Activated CD8-positive, alpha-beta memory T cell treated with anti-CD3 and anti-CD28 coated beads for 24 hours (primary cell): ENCODE measurements at regions not wholly inside any gene's neighbourhood (a gene's known extent, or its start where the extent isn't known, plus 50 kb on each side); places are given as distances from the start of the nearest gene placed in this dataset.

Experiments
- DNase-seq: peaks from one replicate; pipeline ENCODE4 v3.0.0-alpha.2; 2020

DNA sequence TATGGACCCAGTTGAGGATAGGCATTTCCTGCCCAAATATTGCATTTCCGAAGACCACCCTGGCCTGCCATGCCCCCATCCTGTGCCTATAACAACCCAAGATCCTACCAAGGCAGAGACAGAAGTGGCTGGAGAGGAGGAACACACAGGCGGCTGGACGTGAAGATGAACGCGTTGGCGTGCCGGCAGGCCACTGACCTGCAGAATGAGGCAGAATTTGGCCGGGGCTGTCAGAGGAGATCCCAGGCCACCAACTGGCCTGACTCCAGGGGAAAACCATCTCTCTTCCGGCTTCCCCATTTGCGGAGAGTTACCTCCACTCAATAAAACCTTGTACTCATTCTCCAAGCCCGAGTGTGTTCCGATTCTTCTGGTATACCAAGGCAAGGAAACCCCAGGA, 1507.5 kb downstream of the EFNA5 start:
- DNase-seq = no peak

DNA sequence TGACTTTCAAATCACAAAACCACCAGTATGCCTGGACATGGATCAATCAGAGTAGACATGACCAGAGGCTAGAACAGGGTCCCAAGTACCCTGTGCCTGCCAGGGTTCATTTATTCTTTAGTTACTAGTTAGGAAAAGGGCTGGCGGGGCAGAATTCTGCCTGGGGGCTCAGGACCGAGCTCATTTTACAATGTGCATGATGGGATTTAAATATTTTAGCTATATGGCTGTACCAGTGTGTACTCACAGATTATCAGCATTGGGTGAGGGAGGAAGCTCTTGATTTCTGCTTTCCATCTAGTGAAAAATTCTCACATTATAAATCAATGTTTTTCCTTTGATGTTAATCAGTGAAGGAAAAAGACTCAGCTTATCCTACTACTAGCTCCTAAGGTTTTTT, 1511.1 kb downstream of the EFNA5 start:
- no peak for DNase-seq

DNA sequence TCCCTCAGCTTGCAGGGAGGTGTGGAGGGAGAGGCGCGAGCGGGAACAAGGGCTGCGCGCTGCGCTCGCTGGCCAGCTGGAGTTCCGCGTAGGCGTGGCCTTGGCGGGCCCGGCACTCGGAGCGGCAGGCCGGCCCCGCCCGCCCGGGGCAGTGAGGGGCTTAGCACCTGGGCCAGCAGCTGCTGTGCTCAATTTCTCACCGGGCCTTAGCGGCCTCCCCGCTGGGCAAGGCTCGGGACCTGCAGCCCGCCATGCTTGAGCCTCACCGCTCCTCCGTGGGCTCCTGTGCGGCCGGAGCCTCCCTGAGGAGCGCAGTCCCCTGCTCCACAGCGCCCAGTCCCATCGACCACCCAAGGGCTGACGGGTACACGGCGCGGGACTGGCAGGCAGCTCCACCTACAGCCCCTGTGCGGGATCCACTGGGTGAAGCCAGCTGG, 1516.4 kb downstream of the EFNA5 start:
- DNase-seq = no peak

DNA sequence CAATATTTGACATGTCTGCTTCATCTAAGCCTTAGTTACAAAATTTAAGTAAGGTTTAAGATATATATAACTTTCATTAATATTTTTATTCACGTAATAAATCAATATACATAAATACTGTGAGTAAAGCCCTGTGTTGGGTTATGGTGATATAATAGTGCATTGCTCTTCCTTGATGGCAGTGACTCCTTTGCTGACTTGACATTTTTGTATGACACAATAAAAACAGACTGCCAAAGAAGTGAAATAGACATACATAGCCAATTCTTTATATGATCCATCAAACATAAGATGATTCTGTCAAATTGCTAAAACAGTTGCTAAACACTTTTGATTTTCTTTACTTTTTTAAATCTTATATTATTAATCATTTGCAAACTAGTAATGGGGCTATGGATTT, 1518.2 kb downstream of the EFNA5 start:
- no peak for DNase-seq

DNA sequence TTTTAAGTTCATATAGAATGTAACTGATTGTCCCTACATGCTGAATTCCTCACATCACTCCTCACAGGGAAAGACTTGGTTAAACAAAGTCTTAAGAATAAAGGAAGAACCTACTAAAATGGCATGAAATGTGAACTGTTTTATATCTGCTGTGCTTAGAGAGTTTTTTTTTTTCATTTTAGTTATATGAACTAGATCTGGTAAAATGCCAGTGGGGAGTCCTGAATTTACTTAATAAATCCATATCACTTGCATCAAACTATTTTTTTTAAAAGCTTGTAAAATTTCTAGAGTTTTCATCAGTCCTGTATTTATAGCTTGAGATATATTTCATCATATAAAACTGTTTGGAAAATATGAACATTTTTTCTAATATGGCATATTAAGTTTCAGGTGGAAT, 1528.6 kb downstream of the EFNA5 start:
- DNase-seq = no peak

DNA sequence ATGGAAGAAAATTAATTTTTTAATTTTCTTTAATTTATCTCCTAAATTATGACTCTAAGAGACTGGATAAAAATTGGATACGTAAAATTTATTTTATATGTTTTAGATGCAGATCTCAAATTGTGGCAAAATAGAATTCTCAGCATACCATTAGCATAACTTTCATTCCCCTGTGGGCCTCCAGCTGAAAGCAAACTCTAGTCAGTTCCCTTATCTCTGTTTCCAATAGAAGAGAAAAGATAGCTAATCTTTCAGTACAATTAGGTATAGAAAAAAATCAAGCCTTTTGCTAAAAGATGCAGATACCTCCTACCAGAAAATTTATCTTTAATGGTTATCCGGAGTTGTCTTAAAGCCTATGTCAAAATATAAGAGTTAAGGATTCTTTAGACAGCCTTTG, 1530.6 kb downstream of the EFNA5 start:
- no peak for DNase-seq

DNA sequence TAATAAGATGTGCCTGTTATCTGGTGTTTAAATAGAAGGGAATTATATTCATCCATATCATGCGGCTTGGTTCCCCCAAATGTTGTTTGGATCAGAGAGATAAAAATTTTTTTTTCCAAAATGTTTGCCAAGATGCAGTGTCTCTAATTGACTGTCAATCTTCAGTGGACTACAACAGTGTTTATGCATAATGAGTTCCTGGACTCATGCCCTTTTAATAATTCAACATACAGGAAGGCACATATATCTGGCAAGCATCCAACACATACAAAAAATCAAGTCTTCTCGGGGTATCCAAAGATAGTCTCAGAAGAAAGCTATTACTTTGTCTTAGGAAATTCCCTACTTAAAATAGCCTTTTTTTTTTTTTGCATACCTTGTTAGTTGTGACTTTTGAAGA, 1534.7 kb downstream of the EFNA5 start:
- DNase-seq = no peak

DNA sequence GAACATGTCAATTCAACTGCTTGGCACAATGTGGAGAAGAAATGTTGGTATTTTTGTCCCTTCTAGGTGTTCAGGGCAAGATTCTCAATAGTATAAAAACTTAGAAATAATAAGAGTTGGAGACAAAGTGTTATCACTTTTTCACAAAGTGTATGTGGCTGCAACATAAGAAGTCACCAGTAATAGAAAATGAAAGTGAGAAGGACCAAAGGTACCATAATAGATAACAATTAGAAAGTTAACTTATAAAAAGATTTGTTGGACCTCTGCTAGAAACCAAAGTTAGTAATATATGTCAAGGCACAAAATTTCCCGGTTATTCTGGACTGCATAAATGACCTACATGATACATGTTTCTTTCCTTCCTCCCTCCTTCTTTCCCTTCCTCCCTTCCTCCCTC, 1535.3 kb downstream of the EFNA5 start:
- DNase-seq = no peak

DNA sequence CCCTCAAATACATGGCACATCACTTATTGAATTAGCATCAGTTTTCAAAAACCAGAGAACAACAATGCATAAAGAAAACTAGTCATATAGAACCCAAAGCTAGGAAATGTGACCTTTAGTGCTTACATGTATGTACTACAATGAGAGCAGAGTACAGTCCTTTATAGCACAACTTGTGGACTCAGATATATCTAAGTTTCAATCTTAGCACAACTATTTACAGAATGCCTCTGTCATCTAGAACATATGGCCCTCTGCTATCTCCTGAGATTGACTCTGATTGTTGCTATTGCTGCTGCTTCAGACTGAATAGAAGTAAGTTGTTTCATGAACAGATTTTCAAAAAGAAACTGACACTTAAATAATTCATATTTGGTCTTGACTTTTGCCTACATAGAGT, 1536.2 kb downstream of the EFNA5 start:
- no peak for DNase-seq

DNA sequence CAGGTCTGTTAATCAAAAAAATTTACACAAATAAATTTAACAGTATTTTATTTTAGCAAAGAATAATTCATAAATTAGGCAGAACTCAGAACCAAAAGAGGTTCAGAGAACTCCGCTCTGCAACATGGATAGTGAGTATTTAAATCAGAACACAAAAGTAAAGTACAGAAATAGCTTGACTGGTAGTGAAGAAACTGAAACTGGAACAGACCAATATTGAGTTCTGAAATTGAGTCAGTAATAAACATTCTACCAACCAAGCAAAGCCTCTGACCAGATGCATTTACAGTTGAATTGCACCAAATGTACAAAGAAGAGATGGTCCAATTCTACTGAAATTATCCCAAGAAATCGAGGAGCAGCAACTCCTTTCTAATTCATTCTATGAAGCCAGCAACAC, 1542.8 kb downstream of the EFNA5 start:
- no peak for DNase-seq

DNA sequence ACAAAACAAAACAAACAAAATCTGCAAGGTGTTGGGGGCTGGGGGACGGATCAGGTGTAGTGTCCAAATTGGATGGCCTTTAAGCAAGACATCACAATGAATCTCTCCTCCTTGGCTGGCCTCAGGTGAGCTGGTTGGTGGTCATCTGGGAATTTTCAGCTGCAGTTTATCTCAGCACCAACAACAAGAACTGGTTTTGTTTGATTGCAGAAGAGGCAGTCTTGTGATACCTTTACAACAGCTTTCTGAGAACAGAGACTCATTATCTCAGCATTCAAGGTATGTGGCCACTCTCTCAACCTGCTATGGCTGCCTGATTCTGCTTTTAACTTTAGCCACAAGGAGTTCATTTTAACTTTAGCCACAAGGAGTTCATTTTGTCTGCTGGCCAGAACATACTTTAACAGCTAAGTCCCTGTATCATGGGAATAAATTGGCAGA, 1543.4 kb downstream of the EFNA5 start:
- DNase-seq = no peak

DNA sequence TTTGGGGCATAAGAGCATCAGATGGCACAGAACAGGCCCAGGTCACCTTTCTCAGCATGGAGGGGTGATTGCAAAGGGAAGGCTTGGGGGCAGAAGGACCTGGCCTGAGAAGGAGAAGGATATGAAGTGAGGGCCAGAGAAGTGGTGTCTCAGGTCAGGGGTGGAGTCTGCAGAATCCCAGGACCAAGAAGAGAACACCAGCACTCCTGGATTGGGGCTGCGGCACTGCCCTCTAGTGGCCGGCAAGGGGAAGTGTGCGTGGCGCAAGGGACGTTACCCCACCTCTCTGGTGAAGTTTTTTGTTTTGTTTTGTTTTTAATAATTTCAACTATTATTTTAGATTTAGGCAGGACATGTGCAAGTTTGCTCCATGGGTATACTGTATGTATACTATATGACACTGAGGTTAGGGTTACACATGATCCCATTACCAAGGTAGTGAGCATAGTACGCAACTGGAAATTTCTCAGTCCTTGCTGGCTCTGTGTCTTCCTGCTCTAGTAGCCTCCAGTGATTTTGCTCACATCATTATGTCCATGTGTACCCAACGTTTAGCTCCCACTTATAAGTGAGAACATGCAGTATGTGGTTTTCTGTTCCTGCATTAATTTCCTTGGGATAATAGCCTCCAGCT, 1548.6 kb downstream of the EFNA5 start:
- DNase-seq = no peak

DNA sequence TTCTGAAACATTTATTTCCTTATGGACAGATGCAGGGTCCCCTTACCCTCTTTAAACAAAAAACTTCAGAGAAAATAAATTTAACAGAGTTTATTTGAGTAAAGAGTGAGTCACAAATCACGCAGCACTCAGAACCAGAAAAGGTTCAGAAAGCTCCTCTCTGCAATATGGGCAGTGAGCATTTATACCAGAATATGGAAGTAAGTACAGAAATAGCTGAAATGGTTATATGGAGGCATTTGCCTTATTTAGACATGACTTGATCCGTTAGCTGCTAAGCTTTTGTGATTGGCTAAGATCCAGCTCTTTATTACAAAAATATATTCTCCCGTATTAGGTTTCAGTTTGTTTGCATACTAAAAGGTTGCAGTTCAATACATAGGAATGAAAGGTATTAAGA, 1554.1 kb downstream of the EFNA5 start:
- DNase-seq = no peak

DNA sequence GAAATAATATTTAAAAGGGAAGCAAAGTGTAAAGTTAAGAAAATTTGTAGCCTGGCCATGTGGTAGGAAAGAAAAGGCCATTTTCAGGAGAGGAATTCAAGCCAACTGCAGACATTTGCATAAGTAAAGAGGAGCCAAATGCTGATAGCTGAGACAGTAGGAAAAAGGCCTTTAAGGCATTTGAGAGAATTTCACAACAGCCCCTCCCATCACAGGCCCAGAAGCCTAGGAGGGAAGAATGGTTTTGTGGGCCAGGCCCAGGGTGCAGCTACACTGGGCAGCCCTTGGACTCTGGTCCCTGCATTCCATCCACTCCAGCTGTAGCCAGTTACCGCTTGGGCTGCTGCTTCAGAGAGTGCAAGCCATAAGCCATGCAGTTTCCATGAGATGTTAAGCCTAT, 1556.8 kb downstream of the EFNA5 start:
- no peak for DNase-seq

DNA sequence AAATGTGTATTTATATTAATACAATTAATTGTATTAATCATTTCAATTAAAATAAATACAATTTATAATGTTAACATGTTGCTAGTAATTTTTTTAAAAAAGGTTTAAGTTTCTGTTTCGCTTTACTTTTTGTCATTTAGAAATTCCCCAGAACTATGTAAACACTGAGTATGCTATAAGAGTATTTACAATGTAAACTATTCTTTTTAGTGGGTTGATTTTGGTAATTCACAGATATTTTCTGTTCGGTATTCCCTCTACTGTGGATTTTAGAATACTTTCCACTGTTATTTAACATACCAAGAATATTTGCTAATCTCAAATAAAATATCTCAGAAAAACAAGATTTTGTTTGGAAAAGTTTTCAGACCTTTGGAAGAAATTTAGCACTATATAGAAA, 1564.4 kb downstream of the EFNA5 start:
- DNase-seq = no peak

DNA sequence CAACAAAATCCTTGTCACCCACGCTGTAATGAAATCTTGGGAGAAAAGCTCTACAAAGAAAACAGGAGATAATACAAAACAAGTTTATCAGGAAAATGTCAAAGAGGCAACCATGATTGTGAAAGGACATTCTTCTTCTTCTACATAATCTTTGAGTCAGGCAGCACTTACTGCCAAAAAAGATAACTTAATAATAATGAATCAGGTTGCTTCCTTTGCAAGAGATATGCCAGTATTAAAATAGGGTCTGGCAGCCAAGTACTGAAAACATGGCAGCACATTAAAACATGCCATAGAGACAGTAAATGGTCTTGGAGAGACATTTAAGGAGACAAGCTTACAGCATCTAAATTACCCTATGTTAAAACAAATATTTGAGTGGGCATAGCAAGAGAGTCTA, 1573.4 kb downstream of the EFNA5 start:
- no peak for DNase-seq

DNA sequence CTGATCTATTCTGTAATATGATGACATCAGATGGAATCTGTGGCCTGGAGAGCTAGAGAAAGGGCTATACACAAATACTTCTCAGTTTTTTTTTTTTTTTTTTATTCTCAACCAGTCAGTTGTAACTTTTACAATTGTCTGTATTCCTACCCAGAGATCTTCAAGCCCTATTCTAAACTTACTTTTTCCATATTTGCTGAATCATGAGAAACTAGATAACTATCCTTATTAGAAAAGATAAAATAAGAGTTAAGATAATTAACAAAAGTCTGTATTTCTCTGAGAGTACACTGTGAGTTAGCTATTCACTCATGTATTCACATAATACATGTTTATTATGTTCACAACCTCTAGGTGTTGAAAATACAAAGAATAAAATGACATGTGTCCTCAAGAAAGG, 1575.9 kb downstream of the EFNA5 start:
- DNase-seq = no peak

DNA sequence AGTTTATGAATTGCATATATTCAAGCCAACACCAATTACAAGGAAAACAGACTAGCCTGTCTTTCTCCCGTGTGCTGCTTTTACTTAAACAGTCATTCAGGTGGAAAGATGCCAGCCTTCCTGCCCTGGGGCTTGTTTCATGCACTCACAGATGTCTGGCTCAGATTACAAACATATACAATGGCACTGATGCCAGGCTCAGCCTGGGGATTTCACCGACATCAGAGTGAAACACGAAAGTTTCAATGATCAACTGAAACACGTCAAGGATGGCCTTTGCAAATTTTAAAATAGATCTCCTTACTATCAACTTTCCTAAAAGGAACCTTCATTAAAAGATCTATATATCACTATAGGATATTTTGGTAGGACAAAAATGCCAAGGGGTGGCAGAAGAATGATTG, 1576.5 kb downstream of the EFNA5 start:
- no peak for DNase-seq

DNA sequence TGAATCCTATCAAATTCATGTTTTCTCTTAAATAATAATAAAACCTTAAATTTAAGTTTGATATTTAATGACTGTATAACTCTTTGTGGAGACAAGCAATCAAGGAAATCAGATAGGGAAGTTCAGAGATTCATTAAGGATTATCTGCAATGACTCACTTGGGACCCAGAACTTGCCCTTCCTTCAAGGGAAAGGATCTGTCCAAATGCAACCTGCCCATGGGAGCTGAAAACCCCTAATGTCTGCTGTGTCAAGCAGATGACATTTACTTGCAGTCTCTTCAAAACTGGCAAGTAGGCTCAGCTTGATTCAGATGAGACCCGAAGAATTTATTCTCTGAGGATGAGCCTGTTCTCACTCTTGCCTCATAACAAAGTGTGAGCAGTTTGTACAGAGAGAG, 1577.6 kb downstream of the EFNA5 start:
- DNase-seq = no peak

DNA sequence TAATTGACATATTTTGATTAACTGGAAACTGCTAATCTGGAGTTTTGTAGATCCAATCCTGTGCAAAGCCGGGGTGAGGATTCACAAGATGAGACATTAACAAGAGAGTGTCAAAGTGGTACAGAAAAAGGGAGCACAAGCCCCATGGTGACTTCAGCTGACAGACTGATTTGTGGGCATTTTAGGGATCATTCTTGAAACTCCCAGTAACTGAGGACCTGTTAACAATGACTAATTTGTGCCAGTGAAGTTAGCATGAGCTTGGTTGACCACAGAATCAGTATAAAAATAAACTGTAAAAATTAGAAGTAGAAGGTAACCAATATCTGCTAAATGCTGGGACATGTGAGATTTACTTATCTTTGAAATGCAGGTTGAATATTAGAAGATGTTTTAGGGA, 1578.3 kb downstream of the EFNA5 start:
- no peak for DNase-seq

DNA sequence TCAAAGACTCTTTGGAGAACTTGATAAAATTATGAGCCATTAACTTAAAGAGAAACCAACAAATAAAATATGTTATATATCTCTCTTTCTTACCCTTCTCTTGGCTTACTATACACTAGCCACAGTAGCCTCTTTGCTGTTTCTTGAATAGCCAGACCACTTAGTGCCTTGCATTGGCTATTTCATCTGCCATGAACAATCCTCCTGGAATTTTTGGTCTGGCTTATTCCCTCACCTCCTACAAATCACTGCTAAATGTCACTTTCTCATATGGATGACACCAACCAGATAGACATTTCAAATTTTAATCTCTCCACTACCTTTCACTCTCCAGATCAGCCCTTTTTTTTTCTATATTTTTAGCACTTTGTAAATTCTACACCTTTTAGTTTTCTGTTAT, 1581.7 kb downstream of the EFNA5 start:
- no peak for DNase-seq

DNA sequence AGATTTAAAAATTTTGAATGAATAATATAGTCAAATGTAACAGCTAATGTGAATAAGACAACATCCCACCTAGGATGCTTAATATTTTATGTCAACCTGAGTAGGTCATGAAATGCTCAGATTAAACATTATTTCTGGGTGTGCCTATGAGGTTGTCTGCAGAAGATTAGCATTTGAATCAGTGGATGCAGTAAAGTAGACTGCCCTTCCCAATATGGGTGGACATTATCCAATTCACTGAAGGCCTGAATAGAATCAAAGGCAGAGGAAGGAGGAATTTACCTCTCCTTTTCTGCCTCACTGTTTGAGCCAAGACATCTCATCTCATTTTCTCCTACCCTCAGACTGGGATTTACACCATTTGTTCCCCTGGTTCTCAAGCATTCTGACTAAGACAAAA, 1582.3 kb downstream of the EFNA5 start:
- no peak for DNase-seq

DNA sequence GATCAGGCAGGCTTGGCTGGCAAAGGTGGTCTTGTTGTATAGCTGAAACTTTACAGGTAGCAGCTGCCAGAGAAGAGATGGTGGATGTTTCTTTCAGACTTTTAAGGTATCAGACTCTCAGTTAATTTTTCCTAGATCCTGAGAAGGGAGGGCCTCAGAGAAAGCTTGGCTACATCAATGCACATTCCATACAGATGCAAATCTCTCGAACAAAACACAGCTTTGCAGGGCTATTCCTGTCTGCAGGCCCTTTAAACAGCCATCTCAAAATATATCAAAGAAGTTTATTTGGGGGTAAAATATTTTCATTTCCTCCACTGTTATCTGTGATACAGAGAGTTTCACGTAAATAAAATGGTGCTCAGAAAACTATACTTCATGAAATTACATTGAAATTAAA, 1584.4 kb downstream of the EFNA5 start:
- no peak for DNase-seq

DNA sequence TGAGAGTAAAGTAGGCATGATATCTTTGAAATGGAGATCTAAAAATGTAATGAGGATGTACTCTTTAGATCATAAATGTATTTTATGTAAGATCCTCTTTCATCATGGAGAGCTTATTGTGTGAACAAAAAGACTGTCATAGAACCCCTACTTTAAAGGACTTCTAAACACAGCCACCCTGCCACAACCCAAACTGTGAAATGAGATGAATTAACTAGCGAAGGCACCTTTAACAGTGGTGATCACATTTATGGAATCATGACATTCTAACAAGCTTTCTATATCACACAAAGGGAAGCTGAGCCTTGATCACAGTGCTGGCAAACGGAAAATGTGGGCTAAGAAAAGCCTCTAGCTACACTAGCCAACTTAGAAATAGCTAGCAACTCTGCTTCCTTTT, 1585.2 kb downstream of the EFNA5 start:
- DNase-seq = no peak

DNA sequence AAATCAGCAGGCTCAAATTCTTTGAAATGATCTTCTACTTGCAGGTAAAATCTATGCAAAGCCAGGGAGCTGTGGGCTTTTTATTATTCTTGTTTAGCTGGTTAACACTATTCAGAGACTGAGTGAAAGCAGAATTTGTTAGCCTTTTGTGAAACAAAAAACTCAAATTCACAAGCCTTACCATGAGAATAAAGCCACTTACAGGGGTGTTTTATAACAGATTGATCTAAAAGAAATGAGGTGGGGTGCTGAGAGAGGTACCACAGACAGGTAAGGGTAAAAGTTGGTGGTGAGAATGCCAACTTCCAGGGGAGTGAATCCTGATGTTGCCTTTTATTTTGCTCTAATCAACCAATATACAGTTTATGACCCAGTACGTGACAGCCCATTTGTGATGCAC, 1585.6 kb downstream of the EFNA5 start:
- no peak for DNase-seq

DNA sequence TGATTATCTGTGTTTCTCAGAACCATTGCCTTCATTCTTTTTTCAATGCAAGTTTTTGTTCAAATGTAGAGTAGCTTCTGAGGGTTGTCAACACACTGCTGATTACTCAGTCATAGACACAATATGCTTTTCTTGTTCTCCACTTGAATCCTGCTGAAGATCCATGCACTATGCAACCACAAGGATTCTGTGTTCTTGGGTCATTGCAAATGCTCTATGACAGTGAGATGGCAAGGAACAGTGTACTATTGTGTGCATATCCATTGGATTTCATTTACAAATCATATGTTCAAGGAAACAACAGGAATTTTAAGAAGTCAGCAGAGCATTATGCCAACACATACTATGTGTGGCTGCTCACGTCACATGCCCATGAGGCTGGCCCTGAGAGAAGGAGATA, 1590.2 kb downstream of the EFNA5 start:
- DNase-seq = no peak
